Neural cell (in vitro differentiated cells): ENCODE measurements at regions not wholly inside any gene's neighbourhood (a gene's known extent, or its start where the extent isn't known, plus 50 kb on each side); places are given as distances from the start of the nearest gene placed in this dataset.

ENCODE experiments used
- H2AFZ ChIP-seq: fragments of 200-600, 300-800 bp; sonication (generic), shearing (Covaris generic); 2 replicates; pipeline ENCODE4 v1.6.0; 2014; ENCODE audit warnings: low read depth, mild to moderate bottlenecking, antibody characterized with exemption, low read length, moderate library complexity
- H3F3A ChIP-seq: fragments of 200-600 bp; shearing (Covaris generic); 2 replicates; pipeline ENCODE4 v1.6.1; 2016; ENCODE audit warnings: mild to moderate bottlenecking, moderate library complexity, mixed read lengths, antibody characterized with exemption, low read length; ENCODE audit not compliant: insufficient read depth, poor library complexity, severe bottlenecking
- H3K27ac ChIP-seq: fragments of 200-600, 300-800 bp; sonication (generic), shearing (Covaris generic); 2 replicates; pipeline ENCODE4 v1.5.1; 2014; ENCODE audit warnings: mild to moderate bottlenecking, low read length, moderate library complexity
- H3K27me3 ChIP-seq: fragments of 300-800, 200-600 bp; sonication (generic), shearing (Covaris generic); 2 replicates; pipeline ENCODE4 v1.6.0; 2014; ENCODE audit warnings: mild to moderate bottlenecking, low read depth, low read length, moderate library complexity; ENCODE audit not compliant: insufficient read depth
- H3K36me3 ChIP-seq: fragments of 300-800, 200-600 bp; sonication (generic), shearing (Covaris generic); 2 replicates; pipeline ENCODE4 v1.5.1; 2014; ENCODE audit warnings: mild to moderate bottlenecking, antibody characterized with exemption, low read length, moderate library complexity; ENCODE audit not compliant: insufficient read depth
- H3K4me2 ChIP-seq: fragments of 300-800, 200-600 bp; sonication (generic), shearing (Covaris generic); 2 replicates; pipeline ENCODE4 v1.6.0; 2014; ENCODE audit warnings: mild to moderate bottlenecking, low read length
- H3K4me3 ChIP-seq: fragments of 300-800, 200-600 bp; sonication (generic), shearing (Covaris generic); 2 replicates; pipeline ENCODE4 v1.5.1; 2014; ENCODE audit warnings: mild to moderate bottlenecking, low read length, moderate library complexity
- H3K79me2 ChIP-seq: fragments of 200-600 bp; shearing (Covaris generic); replicated peaks from 2 replicates; pipeline ENCODE4 v1.6.0; 2014; ENCODE audit warnings: mild to moderate bottlenecking, low read length, moderate library complexity; ENCODE audit not compliant: insufficient read depth
- H3K9ac ChIP-seq: fragments of 300-800, 200-600 bp; sonication (generic), shearing (Covaris generic); 2 replicates; pipeline ENCODE4 v1.6.1; 2016; ENCODE audit warnings: mild to moderate bottlenecking, low read length, mixed read lengths
- H3K9me2 ChIP-seq: fragments of 200-600 bp; shearing (Covaris generic); 2 replicates; pipeline ENCODE4 v1.6.1; 2016; ENCODE audit warnings: mild to moderate bottlenecking, low read length, mixed read lengths; ENCODE audit not compliant: insufficient read depth
- H3K9me3 ChIP-seq: fragments of 200-600, 300-800 bp; sonication (generic), shearing (Covaris generic); 2 replicates; pipeline ENCODE4 v1.6.1; 2016; ENCODE audit warnings: mild to moderate bottlenecking, mixed run types, low read length, moderate library complexity, mixed read lengths
- H4K20me1 ChIP-seq: fragments of 200-600 bp; shearing (Covaris generic); 2 replicates; pipeline ENCODE4 v1.6.1; 2016; ENCODE audit warnings: mild to moderate bottlenecking, mixed run types; ENCODE audit not compliant: insufficient read depth
- EP300 ChIP-seq: fragments of 450-650 bp; conservative IDR thresholded peaks from 2 replicates; pipeline ENCODE4 v1.6.1; 2014; ENCODE audit warnings: antibody characterized with exemption, mild to moderate bottlenecking, moderate library complexity; ENCODE audit not compliant: poor library complexity, severe bottlenecking
- EZH2 ChIP-seq: fragments of 200-600, 300-800 bp; shearing (Covaris generic), sonication (generic); IDR thresholded peaks from 2 replicates; pipeline ENCODE4 v1.6.1; 2014; ENCODE audit warnings: antibody characterized with exemption, low read length, borderline replicate concordance, mild to moderate bottlenecking; ENCODE audit not compliant: insufficient read depth, poor library complexity, severe bottlenecking
- MXI1 ChIP-seq: fragments of 450-650 bp; conservative IDR thresholded peaks from 2 replicates; pipeline ENCODE4 v1.6.1; 2014; ENCODE audit warnings: antibody characterized with exemption, mild to moderate bottlenecking; ENCODE audit not compliant: poor library complexity, severe bottlenecking
- POLR2AphosphoS5 ChIP-seq: IDR thresholded peaks from 2 replicates; pipeline ENCODE4 v1.6.1; 2012
- RAD21 ChIP-seq: fragments of 450-650 bp; conservative IDR thresholded peaks from 2 replicates; pipeline ENCODE4 v1.6.1; 2014; ENCODE audit warnings: antibody characterized with exemption, mild to moderate bottlenecking, moderate library complexity
- SMC3 ChIP-seq: fragments of 450-650 bp; conservative IDR thresholded peaks from 2 replicates; pipeline ENCODE4 v1.6.1; 2014; ENCODE audit warnings: antibody characterized with exemption, mild to moderate bottlenecking, moderate library complexity; ENCODE audit not compliant: poor library complexity
- TAF1 ChIP-seq: IDR thresholded peaks from 2 replicates; pipeline ENCODE4 v1.6.1; 2012; ENCODE audit warnings: low read depth
- TF ChIP-seq, protein P1 (sequence below): IDR thresholded peaks from 2 replicates; pipeline ENCODE4 v1.6.1; 2012; ENCODE audit warnings: borderline replicate concordance
- TF ChIP-seq, protein P2 (sequence below): fragments of 450-650 bp; IDR thresholded peaks from 2 replicates; pipeline ENCODE4 v1.5.1; 2014; ENCODE audit warnings: antibody characterized with exemption, mild to moderate bottlenecking, moderate library complexity; ENCODE audit not compliant: poor library complexity, severe bottlenecking

DNA sequence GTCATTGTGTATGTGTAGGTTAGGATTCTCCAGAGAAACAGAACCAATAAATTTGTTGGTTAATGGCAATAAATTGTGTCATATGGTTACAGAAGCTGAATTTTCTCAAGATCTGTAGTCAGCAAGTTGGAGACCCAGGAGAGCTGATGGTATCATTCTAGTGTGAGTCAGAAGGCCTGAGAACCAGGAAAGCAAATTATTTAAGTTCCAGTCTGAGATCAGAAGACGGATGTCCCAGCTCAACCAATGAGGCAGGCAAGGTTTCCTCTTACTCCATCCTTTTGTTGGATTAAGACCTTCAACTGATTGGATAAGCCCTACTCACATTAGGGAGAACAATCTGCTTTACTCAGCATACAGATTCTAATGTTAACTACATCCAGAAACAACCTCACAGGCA lies 656.3 kb downstream of the ANXA1 start:
- Histone ChIP-seq H4K20me1 (no peaks in the 10 kb centered on the region), H3K9me3 (no peaks in the 10 kb centered on the region), H3K9me2 (no peaks in the 10 kb centered on the region)

DNA sequence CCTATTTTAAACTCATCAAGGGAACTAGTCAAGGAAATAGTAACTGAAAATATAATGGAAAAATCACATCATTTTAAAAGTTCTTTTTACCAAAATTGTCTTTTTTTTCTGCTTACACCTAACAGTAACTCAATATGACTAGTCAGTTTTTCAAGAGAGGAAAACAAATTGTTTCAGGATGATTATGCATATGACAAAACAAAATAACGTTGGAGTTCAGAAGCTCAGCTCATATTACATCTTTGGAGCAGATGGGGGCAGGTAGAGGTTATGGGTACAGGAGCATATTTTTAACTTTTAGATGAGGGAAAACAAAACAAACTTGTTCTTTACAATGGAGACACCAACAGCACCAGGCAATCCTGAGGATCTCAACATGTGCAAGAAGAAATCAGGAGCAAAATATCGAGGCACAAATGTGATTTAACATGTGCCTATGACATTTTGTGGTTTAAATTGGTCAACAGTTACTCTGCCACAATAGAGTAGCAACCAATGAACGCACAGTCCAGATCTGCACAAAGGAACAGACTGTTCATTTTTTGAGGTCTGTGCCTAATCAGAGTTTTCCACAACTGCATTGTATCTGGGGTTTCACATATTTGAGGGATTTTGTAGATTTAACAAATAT lies 659.0 kb downstream of the ANXA1 start:
- Histone ChIP-seq H3K27me3 (no peaks in the 10 kb centered on the region), H3F3A (no peaks in the 10 kb centered on the region), H3K4me3 (no peak overlapping the region), H2AFZ (no peak overlapping the region), H3K79me2 (no peaks in the 10 kb centered on the region), H3K36me3 (no peaks in the 10 kb centered on the region), H3K27ac (no peak overlapping the region), H3K9ac (no peak overlapping the region), H3K4me2 (no peak overlapping the region), H3K9me2 (no peaks in the 10 kb centered on the region), H3K9me3 (no peaks in the 10 kb centered on the region), H4K20me1 (no peaks in the 10 kb centered on the region)
- no peak for TF ChIP-seq EP300
- TF ChIP-seq POLR2AphosphoS5: no peak
- TF ChIP-seq RAD21: no peak
- TF ChIP-seq EZH2: no peak
- TF ChIP-seq TAF1: no peak
- TF ChIP-seq SMC3: no peak
- TF ChIP-seq, protein P1, sequence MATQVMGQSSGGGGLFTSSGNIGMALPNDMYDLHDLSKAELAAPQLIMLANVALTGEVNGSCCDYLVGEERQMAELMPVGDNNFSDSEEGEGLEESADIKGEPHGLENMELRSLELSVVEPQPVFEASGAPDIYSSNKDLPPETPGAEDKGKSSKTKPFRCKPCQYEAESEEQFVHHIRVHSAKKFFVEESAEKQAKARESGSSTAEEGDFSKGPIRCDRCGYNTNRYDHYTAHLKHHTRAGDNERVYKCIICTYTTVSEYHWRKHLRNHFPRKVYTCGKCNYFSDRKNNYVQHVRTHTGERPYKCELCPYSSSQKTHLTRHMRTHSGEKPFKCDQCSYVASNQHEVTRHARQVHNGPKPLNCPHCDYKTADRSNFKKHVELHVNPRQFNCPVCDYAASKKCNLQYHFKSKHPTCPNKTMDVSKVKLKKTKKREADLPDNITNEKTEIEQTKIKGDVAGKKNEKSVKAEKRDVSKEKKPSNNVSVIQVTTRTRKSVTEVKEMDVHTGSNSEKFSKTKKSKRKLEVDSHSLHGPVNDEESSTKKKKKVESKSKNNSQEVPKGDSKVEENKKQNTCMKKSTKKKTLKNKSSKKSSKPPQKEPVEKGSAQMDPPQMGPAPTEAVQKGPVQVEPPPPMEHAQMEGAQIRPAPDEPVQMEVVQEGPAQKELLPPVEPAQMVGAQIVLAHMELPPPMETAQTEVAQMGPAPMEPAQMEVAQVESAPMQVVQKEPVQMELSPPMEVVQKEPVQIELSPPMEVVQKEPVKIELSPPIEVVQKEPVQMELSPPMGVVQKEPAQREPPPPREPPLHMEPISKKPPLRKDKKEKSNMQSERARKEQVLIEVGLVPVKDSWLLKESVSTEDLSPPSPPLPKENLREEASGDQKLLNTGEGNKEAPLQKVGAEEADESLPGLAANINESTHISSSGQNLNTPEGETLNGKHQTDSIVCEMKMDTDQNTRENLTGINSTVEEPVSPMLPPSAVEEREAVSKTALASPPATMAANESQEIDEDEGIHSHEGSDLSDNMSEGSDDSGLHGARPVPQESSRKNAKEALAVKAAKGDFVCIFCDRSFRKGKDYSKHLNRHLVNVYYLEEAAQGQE: no peak
- TF ChIP-seq, protein P2, sequence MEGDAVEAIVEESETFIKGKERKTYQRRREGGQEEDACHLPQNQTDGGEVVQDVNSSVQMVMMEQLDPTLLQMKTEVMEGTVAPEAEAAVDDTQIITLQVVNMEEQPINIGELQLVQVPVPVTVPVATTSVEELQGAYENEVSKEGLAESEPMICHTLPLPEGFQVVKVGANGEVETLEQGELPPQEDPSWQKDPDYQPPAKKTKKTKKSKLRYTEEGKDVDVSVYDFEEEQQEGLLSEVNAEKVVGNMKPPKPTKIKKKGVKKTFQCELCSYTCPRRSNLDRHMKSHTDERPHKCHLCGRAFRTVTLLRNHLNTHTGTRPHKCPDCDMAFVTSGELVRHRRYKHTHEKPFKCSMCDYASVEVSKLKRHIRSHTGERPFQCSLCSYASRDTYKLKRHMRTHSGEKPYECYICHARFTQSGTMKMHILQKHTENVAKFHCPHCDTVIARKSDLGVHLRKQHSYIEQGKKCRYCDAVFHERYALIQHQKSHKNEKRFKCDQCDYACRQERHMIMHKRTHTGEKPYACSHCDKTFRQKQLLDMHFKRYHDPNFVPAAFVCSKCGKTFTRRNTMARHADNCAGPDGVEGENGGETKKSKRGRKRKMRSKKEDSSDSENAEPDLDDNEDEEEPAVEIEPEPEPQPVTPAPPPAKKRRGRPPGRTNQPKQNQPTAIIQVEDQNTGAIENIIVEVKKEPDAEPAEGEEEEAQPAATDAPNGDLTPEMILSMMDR: no peak
- TF ChIP-seq MXI1: no peak

More for the DNA sequence above, 656.3 kb downstream of the ANXA1 start:
- Histone ChIP-seq H3K36me3 (no peaks in the 10 kb centered on the region), H3K27ac (no peak overlapping the region), H3K4me2 (no peak overlapping the region), H3K79me2 (no peaks in the 10 kb centered on the region), H3K9ac (no peak overlapping the region), H2AFZ (no peak overlapping the region), H3K27me3 (no peaks in the 10 kb centered on the region), H3K4me3 (no peak overlapping the region), H3F3A (no peaks in the 10 kb centered on the region)
- TF ChIP-seq EZH2: no peak
- no peak for TF ChIP-seq TAF1
- TF ChIP-seq, protein P1: no peak
- TF ChIP-seq SMC3: no peak
- TF ChIP-seq POLR2AphosphoS5: no peak
- TF ChIP-seq EP300: no peak
- TF ChIP-seq RAD21: no peak
- no peak for TF ChIP-seq MXI1
- TF ChIP-seq, protein P2: no peak
